Endothelial cell (in vitro differentiated cells): ENCODE measurements at regions not wholly inside any gene's neighbourhood (a gene's known extent, or its start where the extent isn't known, plus 50 kb on each side); places are given as distances from the start of the nearest gene placed in this dataset.

ENCODE experiments used
- DNase-seq: peaks from one replicate; pipeline ENCODE4 v3.0.0; 2021; ENCODE audit warnings: low spot score
- H3K27ac Mint-ChIP-seq: one replicate; pipeline ENCODE4 v1.8.0; 2021; ENCODE audit warnings: mixed read lengths, inconsistent platforms; ENCODE audit not compliant: unreplicated experiment
- H3K27me3 Mint-ChIP-seq: one replicate; pipeline ENCODE4 v1.8.0; 2021; ENCODE audit warnings: mild to moderate bottlenecking, moderate library complexity, mixed read lengths, inconsistent platforms; ENCODE audit not compliant: unreplicated experiment
- H3K36me3 Mint-ChIP-seq: one replicate; pipeline ENCODE4 v1.8.0; 2021; ENCODE audit warnings: mild to moderate bottlenecking, low read depth, mixed read lengths, inconsistent platforms; ENCODE audit not compliant: unreplicated experiment
- H3K4me1 Mint-ChIP-seq: one replicate; pipeline ENCODE4 v1.8.0; 2021; ENCODE audit warnings: mild to moderate bottlenecking, mixed read lengths, inconsistent platforms; ENCODE audit not compliant: unreplicated experiment
- H3K4me3 Mint-ChIP-seq: one replicate; pipeline ENCODE4 v1.8.0; 2021; ENCODE audit warnings: mild to moderate bottlenecking, mixed read lengths, inconsistent platforms; ENCODE audit not compliant: unreplicated experiment
- H3K9me3 Mint-ChIP-seq: one replicate; pipeline ENCODE4 v1.8.0; 2021; ENCODE audit warnings: mixed read lengths, inconsistent platforms; ENCODE audit not compliant: unreplicated experiment
- TF ChIP-seq, protein P1 (sequence below): fragments of 200-600 bp; sonication (generic); IDR thresholded peaks from one replicate; pipeline ENCODE4 v1.5.0; 2021; ENCODE audit warnings: antibody characterized with exemption; ENCODE audit not compliant: unreplicated experiment

DNA sequence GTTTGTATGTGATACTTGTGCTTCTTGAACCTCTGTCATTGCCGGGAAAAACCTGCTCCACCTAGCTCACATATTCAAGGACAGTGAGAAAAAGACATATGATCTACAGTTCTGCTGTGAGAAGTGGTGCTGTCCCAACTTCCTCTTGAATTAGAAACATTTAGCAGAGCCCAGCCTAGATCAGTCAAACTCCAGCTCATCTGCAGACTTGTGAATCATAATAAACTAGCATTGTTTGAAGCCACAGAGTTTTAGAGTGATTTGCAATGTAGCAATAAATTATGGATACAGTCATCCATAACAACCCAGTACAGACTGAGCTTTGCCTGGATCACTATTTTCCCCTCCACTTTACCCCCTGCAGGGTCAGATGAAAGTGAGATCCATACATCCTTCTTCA, 497.8 kb downstream of the PLA2G4A start:
- Mint-ChIP-seq H3K27ac (no peak overlapping the region), H3K9me3 (no peaks in the 10 kb centered on the region), H3K27me3 (no peaks in the 10 kb centered on the region), H3K36me3 (no peaks in the 10 kb centered on the region), H3K4me1 (no peaks in the 10 kb centered on the region), H3K4me3 (no peak overlapping the region)
- no peak for DNase-seq
- TF ChIP-seq, protein P1, sequence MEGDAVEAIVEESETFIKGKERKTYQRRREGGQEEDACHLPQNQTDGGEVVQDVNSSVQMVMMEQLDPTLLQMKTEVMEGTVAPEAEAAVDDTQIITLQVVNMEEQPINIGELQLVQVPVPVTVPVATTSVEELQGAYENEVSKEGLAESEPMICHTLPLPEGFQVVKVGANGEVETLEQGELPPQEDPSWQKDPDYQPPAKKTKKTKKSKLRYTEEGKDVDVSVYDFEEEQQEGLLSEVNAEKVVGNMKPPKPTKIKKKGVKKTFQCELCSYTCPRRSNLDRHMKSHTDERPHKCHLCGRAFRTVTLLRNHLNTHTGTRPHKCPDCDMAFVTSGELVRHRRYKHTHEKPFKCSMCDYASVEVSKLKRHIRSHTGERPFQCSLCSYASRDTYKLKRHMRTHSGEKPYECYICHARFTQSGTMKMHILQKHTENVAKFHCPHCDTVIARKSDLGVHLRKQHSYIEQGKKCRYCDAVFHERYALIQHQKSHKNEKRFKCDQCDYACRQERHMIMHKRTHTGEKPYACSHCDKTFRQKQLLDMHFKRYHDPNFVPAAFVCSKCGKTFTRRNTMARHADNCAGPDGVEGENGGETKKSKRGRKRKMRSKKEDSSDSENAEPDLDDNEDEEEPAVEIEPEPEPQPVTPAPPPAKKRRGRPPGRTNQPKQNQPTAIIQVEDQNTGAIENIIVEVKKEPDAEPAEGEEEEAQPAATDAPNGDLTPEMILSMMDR = no peak

DNA sequence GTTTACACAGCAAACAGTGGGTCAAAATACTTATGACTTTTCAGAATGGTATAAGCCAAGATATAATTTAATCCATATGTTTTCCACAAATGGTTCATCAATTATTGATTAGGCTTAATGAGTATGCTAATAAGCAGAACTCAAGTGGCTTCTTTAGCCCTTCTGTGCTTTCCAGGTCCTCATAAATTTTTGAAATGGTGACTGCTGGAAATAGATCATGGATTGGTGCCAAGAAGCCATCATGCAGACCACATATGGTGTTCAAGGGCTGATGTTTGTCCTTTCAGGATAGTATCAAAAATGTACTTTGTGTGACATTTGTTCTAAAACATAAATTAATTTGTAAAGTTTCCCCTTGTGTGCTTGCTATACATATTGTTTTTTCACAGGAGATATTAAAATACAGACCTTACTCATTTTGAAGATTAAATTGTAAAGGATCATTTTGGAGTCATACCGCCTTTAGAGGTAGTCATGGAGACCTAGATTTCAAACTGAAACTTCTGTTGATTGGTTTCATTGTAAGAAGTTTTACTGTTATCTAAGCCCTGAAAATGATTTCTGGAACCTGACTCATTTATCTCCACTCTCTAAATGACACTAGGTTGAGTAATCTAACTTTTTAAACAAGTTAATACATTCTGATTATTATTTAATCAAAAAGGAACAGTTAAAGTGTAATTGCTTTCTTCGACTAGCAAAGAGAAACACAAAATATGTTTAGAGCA, 507.9 kb downstream of the PLA2G4A start:
- Mint-ChIP-seq H3K27ac (no peak overlapping the region), H3K9me3 (no peaks in the 10 kb centered on the region), H3K4me3 (no peak overlapping the region), H3K4me1 (peaks cover 2% of the 10 kb centered on the region), H3K36me3 (no peaks in the 10 kb centered on the region), H3K27me3 (no peaks in the 10 kb centered on the region)
- no peak for DNase-seq
- TF ChIP-seq, protein P1 = no peak

DNA sequence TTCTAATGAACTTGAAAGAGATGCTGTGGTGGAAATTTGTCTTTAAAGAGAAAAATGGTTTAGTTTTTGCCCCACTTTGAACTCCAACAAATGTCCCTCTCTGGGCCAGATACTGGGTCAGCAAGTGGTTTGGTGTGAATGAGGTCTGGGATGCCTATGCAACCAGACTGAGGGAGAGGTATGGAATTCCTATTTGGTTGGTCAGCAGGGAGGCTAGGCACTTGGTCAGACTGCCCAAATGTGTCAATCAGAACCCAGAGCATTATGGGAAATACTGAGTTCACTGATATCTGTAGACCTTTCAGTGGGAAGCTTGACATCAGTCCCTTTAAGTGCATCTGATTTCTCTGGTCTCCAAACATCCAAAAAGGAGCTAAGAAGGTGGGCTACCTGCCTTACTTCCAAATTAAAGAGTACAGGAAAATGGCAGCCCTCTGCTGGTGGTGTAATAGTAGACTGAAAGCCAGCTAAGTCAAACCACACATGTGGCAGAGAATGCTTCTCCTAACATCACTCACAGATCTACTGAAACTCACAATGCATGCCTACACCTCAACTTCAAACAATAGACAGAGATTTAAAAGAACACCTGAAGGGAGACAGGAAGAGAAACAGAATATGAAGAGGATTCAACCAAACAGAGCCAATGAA, 510.1 kb downstream of the PLA2G4A start:
- Mint-ChIP-seq H3K27ac (no peak overlapping the region), H3K4me3 (no peak overlapping the region), H3K36me3 (no peaks in the 10 kb centered on the region), H3K4me1 (peaks cover 2% of the 10 kb centered on the region), H3K9me3 (no peaks in the 10 kb centered on the region), H3K27me3 (no peaks in the 10 kb centered on the region)
- TF ChIP-seq, protein P1 = no peak
- DNase-seq = no peak

DNA sequence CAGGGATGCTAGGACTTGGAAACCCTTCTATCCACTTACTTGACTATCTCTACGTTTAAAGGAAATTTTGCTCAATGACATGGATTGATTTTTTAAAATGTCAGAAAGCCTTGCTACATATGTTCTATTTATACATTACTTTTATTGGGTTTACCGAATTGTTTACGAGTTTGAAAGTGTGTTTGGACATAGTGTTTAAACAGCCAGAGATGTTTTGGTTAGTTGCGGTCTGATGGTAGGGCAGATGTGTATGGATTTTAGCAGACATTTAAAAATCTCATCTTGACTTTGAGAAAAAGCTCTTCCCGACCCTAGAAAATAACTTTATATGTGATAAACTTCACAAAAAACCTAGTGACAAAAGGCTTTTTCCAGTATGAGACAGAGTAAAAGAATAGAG, 513.7 kb downstream of the PLA2G4A start:
- TF ChIP-seq, protein P1 = no peak
- no peaks in the 10 kb centered on the region for H3K36me3 Mint-ChIP-seq
- peaks cover 2% of the 10 kb centered on the region for H3K4me1 Mint-ChIP-seq
- no peak for DNase-seq
- H3K4me3 Mint-ChIP-seq = no peak overlapping the region
- H3K27ac Mint-ChIP-seq = no peak overlapping the region
- no peaks in the 10 kb centered on the region for H3K27me3 Mint-ChIP-seq
- no peaks in the 10 kb centered on the region for H3K9me3 Mint-ChIP-seq

DNA sequence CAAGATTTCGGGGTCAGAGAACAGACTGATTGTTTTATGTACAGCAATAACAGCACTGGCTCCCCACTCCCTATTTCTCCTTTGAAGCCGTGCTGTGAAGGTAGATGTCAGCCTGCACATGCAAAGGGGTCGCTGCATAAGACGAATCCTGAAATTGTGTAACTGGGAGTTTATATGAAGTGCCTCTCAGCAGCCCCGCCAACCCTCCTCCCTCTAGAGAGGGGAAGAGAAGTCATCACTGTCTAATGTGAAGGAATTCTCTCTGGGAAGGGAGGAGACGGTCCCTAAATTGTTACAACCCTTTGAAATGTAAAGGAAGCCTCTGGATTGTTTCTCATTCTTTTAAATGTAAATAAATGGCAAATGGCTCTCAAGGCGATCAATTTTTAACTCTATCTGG, 545.3 kb downstream of the PLA2G4A start:
- Mint-ChIP-seq H3K4me1 (peaks cover 3% of the 10 kb centered on the region), H3K27ac (no peak overlapping the region), H3K9me3 (no peaks in the 10 kb centered on the region), H3K36me3 (no peaks in the 10 kb centered on the region), H3K4me3 (no peak overlapping the region), H3K27me3 (no peaks in the 10 kb centered on the region)
- no peak for DNase-seq
- TF ChIP-seq, protein P1 = no peak
